HG03575 (cell line): ENCODE measurements at regions not wholly inside any gene's neighbourhood (a gene's known extent, or its start where the extent isn't known, plus 50 kb on each side); places are given as distances from the start of the nearest gene placed in this dataset.

Source experiments
- ATAC-seq: cut with Tn5 transposase; IDR thresholded peaks from one replicate; pipeline ENCODE4 v1.9.1; 2021; ENCODE audit not compliant: unreplicated experiment, insufficient number of reproducible peaks, low FRiP score; ENCODE audit errors: extremely low read depth

- no peak for ATAC-seq
These were observed 463.2 kb downstream of the MAT2B start for GRCh38 chr5:163968651-163969050.

DNA sequence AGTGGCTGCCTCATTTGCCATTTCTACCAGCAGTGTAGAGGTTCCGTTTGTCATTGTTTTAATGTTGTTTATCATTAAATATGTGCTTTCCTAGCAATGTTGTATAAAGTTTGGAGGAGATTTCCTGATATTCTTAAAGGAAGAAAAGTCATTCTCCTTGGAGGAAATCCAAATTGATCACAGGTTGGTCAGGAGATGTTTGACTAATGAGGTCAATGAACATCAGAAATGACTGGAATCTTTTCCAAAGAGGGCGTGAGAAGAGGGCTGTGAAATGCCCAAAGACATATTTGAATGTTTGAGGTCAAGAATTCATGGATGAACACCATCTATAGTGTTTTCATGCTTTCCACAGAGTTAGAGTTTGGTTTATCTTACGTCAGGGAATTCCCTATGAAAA, 471.3 kb downstream of the MAT2B start:
- ATAC-seq, result no peak

DNA sequence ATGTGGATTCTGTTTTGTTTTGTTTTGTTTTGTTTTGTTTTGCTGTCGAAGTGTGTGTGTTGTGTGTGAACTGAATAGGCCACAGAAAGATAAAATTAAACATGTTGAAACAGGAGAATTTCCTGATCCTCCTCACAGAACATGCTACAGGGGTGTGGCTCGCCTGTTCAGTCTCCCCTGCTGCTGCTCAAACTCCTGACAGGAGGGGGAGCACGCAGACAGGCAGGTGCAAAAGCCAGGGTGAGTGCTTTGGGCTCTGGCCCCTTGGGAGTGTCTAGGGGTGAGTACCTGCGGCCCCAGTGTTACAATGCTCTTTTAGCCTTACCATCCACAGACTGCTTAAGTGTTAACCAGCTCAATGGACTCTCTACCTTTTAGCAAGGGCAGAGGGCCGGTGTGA, 473.5 kb downstream of the MAT2B start:
- no peak for ATAC-seq

GRCh38 chr5:163988566-163988965, 483.1 kb downstream of the MAT2B start:
- ATAC-seq, result no peak

DNA sequence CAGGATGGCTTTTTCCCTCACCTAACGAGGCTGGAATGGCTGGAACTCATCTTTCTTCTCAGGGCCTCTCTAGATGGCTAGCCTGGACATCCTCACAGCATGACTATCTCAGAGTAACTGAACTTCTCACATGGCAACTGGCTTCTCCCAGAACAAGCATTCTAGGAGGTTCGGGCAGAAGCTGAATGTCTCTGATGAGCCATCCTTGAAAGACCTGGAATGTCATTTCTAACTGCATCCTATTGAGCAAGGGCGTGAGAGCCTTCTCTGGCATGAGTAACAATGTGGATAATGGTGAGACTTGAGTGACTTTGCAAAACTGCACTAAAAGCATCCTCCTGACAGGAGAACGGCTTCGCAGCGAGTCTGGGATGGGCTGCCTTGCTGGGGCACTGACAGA, 487.7 kb downstream of the MAT2B start:
- ATAC-seq, result no peak

- no peak for ATAC-seq
These were observed 489.8 kb downstream of the MAT2B start for GRCh38 chr5:163995206-163995605.

GRCh38 chr5:163997965-163998364, 492.5 kb downstream of the MAT2B start:
- no peak for ATAC-seq

GRCh38 chr5:164000241-164000640, 494.8 kb downstream of the MAT2B start:
- ATAC-seq, result no peak

DNA sequence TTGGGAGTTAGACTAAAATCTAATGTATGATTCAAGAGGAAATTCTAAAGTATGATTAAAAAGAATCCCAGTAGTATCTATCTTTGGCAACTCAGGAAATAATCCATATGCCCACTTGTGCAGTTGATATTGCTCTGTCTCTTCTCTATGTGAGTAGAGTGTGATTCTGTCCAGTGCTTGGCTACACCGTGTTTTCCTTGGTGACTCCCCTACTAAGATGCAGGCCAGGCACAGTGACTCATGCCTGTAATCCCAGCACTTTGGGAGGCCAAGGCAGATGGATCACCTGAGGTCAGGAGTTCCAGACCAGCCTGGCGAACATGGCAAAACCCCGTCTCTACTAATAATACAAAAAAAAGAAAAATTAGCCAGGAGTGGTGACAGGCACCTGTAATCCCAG, 495.4 kb downstream of the MAT2B start:
- ATAC-seq, result no peak

- no peak for ATAC-seq
These were observed 496.8 kb downstream of the MAT2B start for GRCh38 chr5:164002214-164002613.

DNA sequence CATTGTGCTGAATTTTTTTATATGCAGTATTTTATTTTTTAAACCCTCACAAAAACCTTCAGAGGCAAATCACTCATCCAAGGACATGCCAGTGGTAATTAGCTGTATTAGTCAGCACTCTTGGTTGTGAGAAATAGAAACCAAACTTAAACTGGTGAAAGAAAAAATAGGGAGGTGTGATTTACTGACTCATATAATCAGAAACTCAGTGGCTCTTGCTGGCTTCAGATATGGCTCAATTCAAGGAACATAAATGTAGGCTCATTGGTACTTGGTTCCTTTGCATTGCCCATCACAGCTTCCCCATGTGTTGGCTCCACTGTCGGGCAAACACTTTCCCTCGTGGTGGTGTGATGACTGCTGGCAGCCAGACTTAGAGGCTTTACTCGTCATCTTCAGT, 497.2 kb downstream of the MAT2B start:
- ATAC-seq, result no peak

GRCh38 chr5:164005071-164005470, 499.7 kb downstream of the MAT2B start:
- no peak for ATAC-seq

- ATAC-seq, result no peak
These were observed 501.6 kb downstream of the MAT2B start for GRCh38 chr5:164007064-164007463.

DNA sequence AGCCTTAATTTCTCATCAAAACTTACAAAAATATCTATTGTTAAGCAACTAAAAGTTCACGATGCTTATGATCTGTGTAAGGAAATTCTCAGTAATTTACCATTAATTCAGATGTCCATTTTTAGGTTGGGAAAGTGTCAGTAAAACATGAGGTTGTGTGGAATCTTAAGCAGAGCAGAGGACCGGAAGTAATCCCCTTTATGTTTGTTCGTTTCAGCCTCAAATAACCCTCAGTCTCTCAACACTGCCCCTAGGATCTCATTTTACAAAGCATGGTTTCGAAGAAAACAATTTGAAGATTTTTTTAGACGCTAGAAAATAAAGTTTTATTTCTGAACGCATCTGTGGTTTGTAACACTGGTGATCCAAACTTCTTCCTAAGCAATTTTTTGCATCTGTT, 504.2 kb downstream of the MAT2B start:
- no peak for ATAC-seq

DNA sequence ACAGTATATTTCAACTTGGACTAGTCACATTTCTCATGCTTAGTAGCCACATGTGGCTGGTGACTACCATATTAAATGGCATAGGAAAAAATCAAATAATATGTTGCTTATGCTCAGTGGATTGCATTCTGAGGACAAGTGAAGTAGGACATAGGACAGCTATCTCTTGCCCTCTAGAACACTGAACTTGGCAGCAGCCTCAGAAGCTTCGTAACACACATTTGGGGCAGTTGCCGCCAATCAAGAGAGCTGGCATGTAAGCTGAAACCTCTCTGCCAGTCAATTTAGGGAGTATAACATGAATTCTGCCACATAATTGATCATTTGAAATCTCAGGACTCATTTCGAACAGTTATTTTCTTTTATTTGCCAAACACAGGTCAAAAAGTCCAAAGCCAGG, 505.5 kb downstream of the MAT2B start:
- ATAC-seq, result no peak

DNA sequence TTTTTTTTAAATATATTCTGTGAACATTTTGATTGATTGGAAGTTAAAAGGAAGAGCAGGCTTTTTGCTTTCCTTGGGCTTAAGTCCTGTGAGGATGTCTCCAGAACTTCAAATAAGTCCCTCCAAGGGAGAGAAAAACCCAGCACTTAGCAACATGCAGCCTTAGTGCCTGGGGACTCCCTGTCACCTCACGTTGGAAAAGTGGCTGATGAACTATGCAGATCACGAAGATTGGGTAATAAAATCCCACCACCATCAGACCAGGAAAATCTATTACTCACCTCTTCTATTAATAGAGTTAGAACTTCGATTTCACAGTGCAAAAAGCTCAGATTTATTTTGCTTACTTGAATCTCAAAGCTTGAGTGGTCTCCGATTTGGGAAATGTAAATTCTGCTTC, 507.0 kb downstream of the MAT2B start:
- ATAC-seq, result no peak

- no peak for ATAC-seq
These were observed 507.8 kb downstream of the MAT2B start for GRCh38 chr5:164013077-164013670.

DNA sequence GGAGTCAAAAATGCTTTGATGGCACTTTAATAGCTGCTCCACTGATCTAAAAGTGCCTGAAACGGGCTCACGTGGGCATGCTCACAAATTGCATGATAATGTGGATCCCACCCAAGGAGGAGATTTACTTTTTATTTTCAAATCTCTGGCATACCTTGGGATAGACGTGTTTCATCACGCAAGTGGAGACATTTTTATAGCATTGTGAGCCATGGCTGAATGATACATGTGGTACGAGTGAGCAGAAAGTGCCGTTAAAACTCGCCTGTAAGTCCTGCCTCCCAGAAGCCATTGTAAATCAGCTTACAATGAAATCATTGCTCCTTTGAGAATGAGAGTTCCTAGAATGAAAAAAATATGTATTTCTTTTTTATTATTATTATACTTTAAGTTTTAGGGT, 514.7 kb downstream of the MAT2B start:
- no peak for ATAC-seq

DNA sequence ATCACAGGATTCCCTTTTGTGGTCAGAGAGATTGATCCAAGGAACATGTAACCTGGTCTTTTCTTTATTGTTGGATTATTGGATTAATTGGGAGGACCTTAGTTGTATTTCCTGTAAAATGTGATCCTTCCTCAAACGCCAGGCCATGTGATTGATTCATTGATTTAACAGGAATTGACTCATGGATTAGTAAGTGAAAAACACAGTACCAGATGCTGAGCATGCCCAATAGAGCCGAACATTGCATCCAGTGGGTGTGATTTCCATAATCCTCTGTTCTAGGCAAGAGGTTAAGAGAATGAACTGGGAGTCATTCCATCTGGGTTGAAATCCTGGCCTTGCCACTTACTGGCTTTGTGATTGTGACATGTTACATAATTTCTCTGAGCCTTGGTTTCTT, 522.3 kb downstream of the MAT2B start:
- ATAC-seq, result no peak

DNA sequence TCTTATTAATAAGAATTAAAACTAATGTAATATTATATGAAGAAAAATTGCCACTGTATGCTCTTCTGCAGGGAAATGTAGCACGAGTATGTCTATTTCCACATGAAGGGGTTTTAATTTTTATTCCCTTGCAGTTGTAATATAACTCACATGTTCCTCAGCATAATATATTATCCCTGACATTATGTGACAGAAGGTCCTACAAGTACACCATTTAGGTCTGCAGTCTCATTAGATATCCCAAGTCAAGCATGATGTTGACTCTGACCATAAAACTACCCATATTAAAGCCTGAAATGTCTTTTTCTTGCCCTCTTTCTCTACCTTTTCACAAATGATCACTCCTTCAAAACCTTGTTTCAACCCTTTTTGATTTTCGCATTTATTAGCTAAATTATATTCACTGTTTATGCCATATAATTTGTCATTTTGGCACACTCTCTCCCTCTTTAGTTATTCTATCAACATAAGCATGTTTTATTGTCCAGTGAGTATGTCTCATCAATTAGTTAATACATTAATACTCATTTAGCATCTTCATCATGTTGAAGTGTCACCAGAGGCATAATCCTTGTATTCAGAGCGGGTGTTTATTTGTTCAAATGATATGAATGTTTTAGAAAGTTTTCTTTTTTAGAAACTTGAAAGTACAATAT, 532.8 kb downstream of the MAT2B start:
- no peak for ATAC-seq

- ATAC-seq, result no peak
These were observed 535.7 kb downstream of the MAT2B start for GRCh38 chr5:164041105-164041504.
